ENCODE measurements at regions not wholly inside any gene's neighbourhood (a gene's known extent, or its start where the extent isn't known, plus 50 kb on each side); places are given as distances from the start of the nearest gene placed in this dataset.

GRCh38 chr1:63129184-63129583, 193.2 kb upstream of the FOXD3 start:
- no peaks in the 10 kb centered on the region for H3K4me1 Mint-ChIP-seq (ENCODE audit: low read depth)
- ATAC-seq (no peak), DNase-seq (no peak)
- no peaks in the 10 kb centered on the region for H3K9me3 Mint-ChIP-seq
- peaks cover 7% of the 10 kb centered on the region for H3K27me3 Mint-ChIP-seq (ENCODE audit: low read depth)
- no peak overlapping the region for H3K4me3 Mint-ChIP-seq
- H3K36me3 Mint-ChIP-seq (ENCODE audit: insufficient read depth) = no peaks in the 10 kb centered on the region

DNA sequence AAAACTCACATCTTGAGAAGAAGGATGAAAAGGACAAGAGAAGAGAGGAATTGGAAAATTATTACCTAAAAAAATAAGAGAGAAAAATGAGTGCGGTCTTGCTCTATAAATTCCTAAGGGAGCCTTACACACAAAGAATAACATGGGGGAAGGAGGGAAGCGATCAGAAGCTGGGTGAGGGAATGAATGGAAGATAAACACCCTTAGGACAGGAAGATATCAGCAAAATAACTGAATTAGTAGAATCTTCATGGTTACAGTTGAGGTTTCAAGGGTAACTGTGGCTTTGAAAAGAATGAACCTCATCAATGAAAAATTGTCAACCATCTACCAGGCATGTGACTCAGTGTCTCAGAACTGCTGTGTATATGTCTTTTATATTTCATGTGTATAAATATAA, 192.5 kb upstream of the FOXD3 start:
- ATAC-seq (no peak), DNase-seq (no peak)
- Mint-ChIP-seq H3K4me3 (no peak overlapping the region), H3K9me3 (no peaks in the 10 kb centered on the region), H3K4me1 (ENCODE audit: low read depth) (no peaks in the 10 kb centered on the region), H3K36me3 (ENCODE audit: insufficient read depth) (no peaks in the 10 kb centered on the region), H3K27me3 (ENCODE audit: low read depth) (peaks cover 7% of the 10 kb centered on the region)

- Mint-ChIP-seq H3K4me1 (ENCODE audit: low read depth) (no peaks in the 10 kb centered on the region), H3K27me3 (ENCODE audit: low read depth) (peaks cover 7% of the 10 kb centered on the region), H3K36me3 (ENCODE audit: insufficient read depth) (no peaks in the 10 kb centered on the region), H3K9me3 (no peaks in the 10 kb centered on the region), H3K4me3 (no peak overlapping the region)
- no peak for ATAC-seq
- DNase-seq = no peak
Measured at GRCh38 chr1:63134501-63135173, 187.7 kb upstream of the FOXD3 start.

DNA sequence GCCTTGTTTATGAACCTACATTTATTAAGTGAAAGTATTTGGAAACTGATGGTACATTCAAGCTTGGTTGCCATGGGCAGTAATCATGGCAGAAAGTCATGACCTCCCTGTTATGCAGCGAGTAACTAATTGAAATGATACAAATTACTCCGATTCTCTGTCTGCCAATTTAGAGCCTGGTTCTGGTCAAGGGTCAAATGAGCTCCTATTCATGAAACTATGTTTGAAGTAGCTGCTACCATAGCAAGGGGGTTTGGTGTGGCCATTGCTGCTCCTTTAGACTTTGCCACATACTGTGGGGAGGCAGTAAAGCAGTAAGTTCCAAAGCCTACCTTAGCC, 187.2 kb upstream of the FOXD3 start:
- ATAC-seq (no peak), DNase-seq (no peak)
- H3K36me3 Mint-ChIP-seq (ENCODE audit: insufficient read depth) = no peaks in the 10 kb centered on the region
- no peaks in the 10 kb centered on the region for H3K9me3 Mint-ChIP-seq
- H3K4me3 Mint-ChIP-seq = no peak overlapping the region
- no peaks in the 10 kb centered on the region for H3K4me1 Mint-ChIP-seq (ENCODE audit: low read depth)
- peaks cover 8% of the 10 kb centered on the region for H3K27me3 Mint-ChIP-seq (ENCODE audit: low read depth)

GRCh38 chr1:63135801-63136200, 186.6 kb upstream of the FOXD3 start:
- no peaks in the 10 kb centered on the region for H3K36me3 Mint-ChIP-seq (ENCODE audit: insufficient read depth)
- no peak overlapping the region for H3K4me3 Mint-ChIP-seq
- DNase-seq = no peak
- no peak for ATAC-seq
- peaks cover 8% of the 10 kb centered on the region for H3K27me3 Mint-ChIP-seq (ENCODE audit: low read depth)
- H3K9me3 Mint-ChIP-seq = no peaks in the 10 kb centered on the region
- H3K4me1 Mint-ChIP-seq (ENCODE audit: low read depth) = no peaks in the 10 kb centered on the region

DNA sequence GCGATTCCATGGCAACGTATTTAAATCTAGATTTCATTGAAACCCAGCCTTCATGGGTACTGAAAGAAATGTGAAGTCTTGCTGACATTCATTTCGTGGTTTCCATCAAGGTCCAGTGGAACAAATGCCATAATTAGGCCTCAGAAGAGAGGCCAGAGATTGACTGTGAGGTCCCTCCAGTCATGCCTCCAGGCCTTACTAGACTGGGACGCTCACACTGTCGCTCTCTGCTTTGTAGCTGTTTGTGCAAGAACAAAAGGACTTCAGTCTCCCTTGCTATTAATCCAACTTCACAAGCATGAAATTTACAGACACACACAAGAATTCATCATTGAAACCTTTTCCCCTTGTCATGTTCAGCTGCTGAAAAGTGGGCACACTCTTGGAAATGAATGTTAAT, 180.4 kb upstream of the FOXD3 start:
- H3K4me3 Mint-ChIP-seq = no peak overlapping the region
- no peaks in the 10 kb centered on the region for H3K4me1 Mint-ChIP-seq (ENCODE audit: low read depth)
- no peaks in the 10 kb centered on the region for H3K9me3 Mint-ChIP-seq
- H3K36me3 Mint-ChIP-seq (ENCODE audit: insufficient read depth) = no peaks in the 10 kb centered on the region
- H3K27me3 Mint-ChIP-seq (ENCODE audit: low read depth) = peaks cover 2% of the 10 kb centered on the region
- ATAC-seq = no peak
- no peak for DNase-seq

- Mint-ChIP-seq H3K4me1 (ENCODE audit: low read depth) (no peaks in the 10 kb centered on the region), H3K4me3 (no peak overlapping the region), H3K36me3 (ENCODE audit: insufficient read depth) (no peaks in the 10 kb centered on the region), H3K27me3 (ENCODE audit: low read depth) (peaks cover 2% of the 10 kb centered on the region), H3K9me3 (no peaks in the 10 kb centered on the region)
- ATAC-seq = no peak
- DNase-seq = no peak
Measured at GRCh38 chr1:63143482-63143881, 178.9 kb upstream of the FOXD3 start.

GRCh38 chr1:63147783-63148182, 174.6 kb upstream of the FOXD3 start:
- Mint-ChIP-seq H3K9me3 (no peaks in the 10 kb centered on the region), H3K27me3 (ENCODE audit: low read depth) (peaks cover 7% of the 10 kb centered on the region), H3K36me3 (ENCODE audit: insufficient read depth) (no peaks in the 10 kb centered on the region), H3K4me1 (ENCODE audit: low read depth) (no peaks in the 10 kb centered on the region), H3K4me3 (no peak overlapping the region)
- DNase-seq (no peak), ATAC-seq (no peak)

DNA sequence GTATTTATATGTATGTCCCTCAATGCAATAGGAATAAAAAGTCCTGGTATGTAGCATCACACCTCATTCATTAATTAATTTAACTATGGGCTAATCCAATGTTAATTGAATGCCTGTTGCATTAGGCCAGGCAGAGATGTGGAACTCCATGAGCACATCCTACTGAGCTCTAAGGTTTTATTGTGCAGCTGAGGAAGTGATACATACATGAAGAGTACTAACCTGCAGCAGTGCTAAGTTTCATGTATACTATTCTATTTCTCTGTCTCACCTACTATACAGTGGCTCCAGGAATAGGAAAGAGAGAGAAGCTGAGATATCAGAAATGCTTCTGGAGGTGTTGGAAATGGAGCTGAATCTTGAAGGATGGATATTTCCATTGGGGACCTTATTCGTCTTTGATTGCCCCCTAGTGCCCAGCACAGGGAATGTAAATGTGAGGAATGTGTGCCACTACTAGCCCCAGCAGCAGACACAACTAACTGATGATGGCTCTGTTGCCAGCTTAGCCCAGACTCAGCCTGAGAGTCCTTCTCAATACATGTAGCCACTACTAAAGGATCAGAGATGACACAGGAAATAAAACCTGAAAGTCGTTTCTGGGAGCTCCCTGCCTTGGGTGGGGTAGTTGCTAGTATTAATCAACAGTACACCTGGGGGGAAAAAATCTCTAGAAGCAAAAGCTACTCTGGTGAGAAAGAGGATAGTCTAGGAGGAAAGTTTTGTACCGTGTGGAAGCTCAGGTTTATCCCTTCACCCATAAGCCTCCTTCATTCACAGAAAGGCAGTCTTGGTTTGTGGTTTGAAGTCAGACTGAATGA, 173.3 kb upstream of the FOXD3 start:
- Mint-ChIP-seq H3K9me3 (no peaks in the 10 kb centered on the region), H3K36me3 (ENCODE audit: insufficient read depth) (no peaks in the 10 kb centered on the region), H3K4me1 (ENCODE audit: low read depth) (no peaks in the 10 kb centered on the region), H3K27me3 (ENCODE audit: low read depth) (peaks cover 9% of the 10 kb centered on the region), H3K4me3 (no peak overlapping the region)
- ATAC-seq = no peak
- DNase-seq = no peak

DNA sequence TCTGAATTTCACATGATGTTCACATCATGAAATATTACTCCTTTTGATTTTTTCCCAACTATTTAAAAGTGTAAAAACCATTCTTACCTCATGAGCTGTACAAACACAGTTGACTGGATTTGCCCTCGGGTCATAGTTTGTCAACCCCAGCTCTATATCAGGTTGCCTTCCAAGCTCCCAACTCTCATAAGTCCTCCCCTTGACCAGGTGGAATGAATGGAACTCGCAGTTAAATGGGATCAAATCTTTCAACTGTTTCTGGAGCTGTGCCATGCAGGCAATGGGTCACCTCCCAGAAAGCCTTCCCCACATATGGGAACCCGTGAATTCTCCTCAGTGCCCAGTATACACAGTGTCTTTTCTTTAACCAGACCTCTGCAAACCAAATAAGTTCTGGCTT, 169.8 kb upstream of the FOXD3 start:
- no peaks in the 10 kb centered on the region for H3K9me3 Mint-ChIP-seq
- H3K27me3 Mint-ChIP-seq (ENCODE audit: low read depth) = peaks cover 16% of the 10 kb centered on the region
- H3K36me3 Mint-ChIP-seq (ENCODE audit: insufficient read depth) = no peaks in the 10 kb centered on the region
- no peaks in the 10 kb centered on the region for H3K4me1 Mint-ChIP-seq (ENCODE audit: low read depth)
- no peak overlapping the region for H3K4me3 Mint-ChIP-seq
- ATAC-seq = no peak
- DNase-seq = no peak

- DNase-seq = no peak
- H3K4me3 Mint-ChIP-seq = no peak overlapping the region
- H3K9me3 Mint-ChIP-seq = no peaks in the 10 kb centered on the region
- ATAC-seq = no peak
- no peaks in the 10 kb centered on the region for H3K36me3 Mint-ChIP-seq (ENCODE audit: insufficient read depth)
- no peaks in the 10 kb centered on the region for H3K4me1 Mint-ChIP-seq (ENCODE audit: low read depth)
- H3K27me3 Mint-ChIP-seq (ENCODE audit: low read depth) = peaks cover 26% of the 10 kb centered on the region
Measured at GRCh38 chr1:63155437-63155836, 166.9 kb upstream of the FOXD3 start.

- H3K4me1 Mint-ChIP-seq (ENCODE audit: low read depth) = no peaks in the 10 kb centered on the region
- ATAC-seq (no peak), DNase-seq (no peak)
- H3K9me3 Mint-ChIP-seq = no peaks in the 10 kb centered on the region
- no peak overlapping the region for H3K4me3 Mint-ChIP-seq
- peaks cover 23% of the 10 kb centered on the region for H3K27me3 Mint-ChIP-seq (ENCODE audit: low read depth)
- H3K36me3 Mint-ChIP-seq (ENCODE audit: insufficient read depth) = no peaks in the 10 kb centered on the region
Measured at GRCh38 chr1:63157085-63157484, 165.3 kb upstream of the FOXD3 start.

GRCh38 chr1:63169057-63169456, 153.3 kb upstream of the FOXD3 start:
- no peak for DNase-seq
- ATAC-seq = no peak
- no peaks in the 10 kb centered on the region for H3K4me1 Mint-ChIP-seq (ENCODE audit: low read depth)
- no peaks in the 10 kb centered on the region for H3K36me3 Mint-ChIP-seq (ENCODE audit: insufficient read depth)
- peaks cover 11% of the 10 kb centered on the region for H3K27me3 Mint-ChIP-seq (ENCODE audit: low read depth)
- no peaks in the 10 kb centered on the region for H3K9me3 Mint-ChIP-seq
- no peak overlapping the region for H3K4me3 Mint-ChIP-seq

DNA sequence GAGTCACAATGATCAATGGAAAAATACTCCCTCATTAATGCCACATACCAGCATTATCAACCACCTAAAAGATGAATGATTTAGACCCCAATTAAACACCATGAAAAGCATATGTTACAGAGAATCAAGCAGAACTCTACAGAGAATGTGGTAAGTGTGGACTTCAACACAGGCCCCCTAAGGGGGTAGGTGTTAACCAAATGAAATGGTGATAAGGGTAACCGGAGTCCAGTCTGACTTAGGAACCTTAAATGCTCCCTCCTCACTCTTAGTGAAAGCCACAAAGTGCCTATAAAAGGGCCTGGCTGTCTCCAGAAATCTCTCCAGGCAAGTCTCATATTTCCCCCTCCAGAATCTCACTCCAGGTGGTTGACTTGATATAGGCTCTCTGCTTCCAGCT, 149.2 kb upstream of the FOXD3 start:
- Mint-ChIP-seq H3K4me1 (ENCODE audit: low read depth) (no peaks in the 10 kb centered on the region), H3K36me3 (ENCODE audit: insufficient read depth) (no peaks in the 10 kb centered on the region), H3K27me3 (ENCODE audit: low read depth) (peaks cover 9% of the 10 kb centered on the region), H3K9me3 (no peaks in the 10 kb centered on the region), H3K4me3 (no peak overlapping the region)
- DNase-seq (no peak), ATAC-seq (no peak)

GRCh38 chr1:63189677-63190076, 132.7 kb upstream of the FOXD3 start:
- Mint-ChIP-seq H3K4me1 (ENCODE audit: low read depth) (no peaks in the 10 kb centered on the region), H3K36me3 (ENCODE audit: insufficient read depth) (no peaks in the 10 kb centered on the region), H3K9me3 (no peaks in the 10 kb centered on the region), H3K4me3 (no peak overlapping the region), H3K27me3 (ENCODE audit: low read depth) (peaks cover 2% of the 10 kb centered on the region)
- ATAC-seq = no peak
- DNase-seq = no peak
